ENCODE measurements at regions not wholly inside any gene's neighbourhood (a gene's known extent, or its start where the extent isn't known, plus 50 kb on each side); places are given as distances from the start of the nearest gene placed in this dataset.

DNA sequence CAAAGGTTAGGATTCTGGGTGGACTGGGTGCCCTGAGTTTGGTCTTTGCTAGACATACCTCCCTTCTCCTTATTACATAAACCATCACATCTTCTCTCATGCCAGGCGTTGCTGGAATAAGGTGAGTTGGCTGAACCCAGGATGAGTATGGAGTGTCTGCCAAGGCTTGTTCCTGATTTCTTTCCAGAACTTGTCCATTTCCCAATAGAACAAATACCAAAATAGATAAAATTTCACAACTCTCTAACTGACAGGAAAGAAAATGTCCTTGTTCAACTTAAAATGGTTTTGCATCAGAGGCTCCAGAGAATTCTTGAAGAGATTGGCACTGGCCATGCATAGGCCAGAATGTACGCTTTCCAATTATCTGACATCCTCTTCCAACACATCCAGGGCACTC is 291.9 kb downstream of the IGSF11 start:
- TF ChIP-seq, protein P1, sequence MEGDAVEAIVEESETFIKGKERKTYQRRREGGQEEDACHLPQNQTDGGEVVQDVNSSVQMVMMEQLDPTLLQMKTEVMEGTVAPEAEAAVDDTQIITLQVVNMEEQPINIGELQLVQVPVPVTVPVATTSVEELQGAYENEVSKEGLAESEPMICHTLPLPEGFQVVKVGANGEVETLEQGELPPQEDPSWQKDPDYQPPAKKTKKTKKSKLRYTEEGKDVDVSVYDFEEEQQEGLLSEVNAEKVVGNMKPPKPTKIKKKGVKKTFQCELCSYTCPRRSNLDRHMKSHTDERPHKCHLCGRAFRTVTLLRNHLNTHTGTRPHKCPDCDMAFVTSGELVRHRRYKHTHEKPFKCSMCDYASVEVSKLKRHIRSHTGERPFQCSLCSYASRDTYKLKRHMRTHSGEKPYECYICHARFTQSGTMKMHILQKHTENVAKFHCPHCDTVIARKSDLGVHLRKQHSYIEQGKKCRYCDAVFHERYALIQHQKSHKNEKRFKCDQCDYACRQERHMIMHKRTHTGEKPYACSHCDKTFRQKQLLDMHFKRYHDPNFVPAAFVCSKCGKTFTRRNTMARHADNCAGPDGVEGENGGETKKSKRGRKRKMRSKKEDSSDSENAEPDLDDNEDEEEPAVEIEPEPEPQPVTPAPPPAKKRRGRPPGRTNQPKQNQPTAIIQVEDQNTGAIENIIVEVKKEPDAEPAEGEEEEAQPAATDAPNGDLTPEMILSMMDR (IDR thresholded peaks at IDR 0.05): no peak
- TF ChIP-seq POLR2A (IDR thresholded peaks at IDR 0.05): no peak

Data from Peyer's patch (tissue), 4 donors.